ENCODE measurements at regions not wholly inside any gene's neighbourhood (a gene's known extent, or its start where the extent isn't known, plus 50 kb on each side); places are given as distances from the start of the nearest gene placed in this dataset.

DNA sequence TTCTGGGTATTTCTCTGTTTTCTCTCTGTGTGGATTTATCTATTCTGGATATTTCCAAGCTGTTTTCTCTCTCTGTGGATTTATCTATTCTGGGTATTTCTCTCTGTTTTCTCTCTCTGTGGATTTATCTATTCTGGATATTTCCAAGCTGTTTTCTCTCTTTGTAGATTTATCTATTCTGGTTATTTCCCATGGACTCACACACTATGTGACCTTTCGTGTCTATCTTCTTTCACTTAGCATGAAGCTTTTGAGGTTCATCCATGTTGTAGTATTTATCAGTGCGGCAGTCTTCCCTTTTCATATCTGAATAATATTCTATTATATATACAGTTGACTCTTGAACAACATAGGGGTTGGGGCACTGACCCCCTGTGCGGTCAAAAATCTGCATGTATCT, 435.0 kb upstream of the CNTNAP2 start:
- Mint-ChIP-seq H3K27ac (no peak overlapping the region), H3K4me3 (no peak overlapping the region), H3K27me3 (ENCODE audit: insufficient read depth) (no peaks in the 10 kb centered on the region), H3K9me3 (peaks cover 46% of the 10 kb centered on the region), H3K36me3 (ENCODE audit: low read depth) (no peaks in the 10 kb centered on the region; the same call in 1 of the 2 replicates), H3K4me1 (ENCODE audit: low read depth) (no peaks in the 10 kb centered on the region)
- TF ChIP-seq, protein P1, sequence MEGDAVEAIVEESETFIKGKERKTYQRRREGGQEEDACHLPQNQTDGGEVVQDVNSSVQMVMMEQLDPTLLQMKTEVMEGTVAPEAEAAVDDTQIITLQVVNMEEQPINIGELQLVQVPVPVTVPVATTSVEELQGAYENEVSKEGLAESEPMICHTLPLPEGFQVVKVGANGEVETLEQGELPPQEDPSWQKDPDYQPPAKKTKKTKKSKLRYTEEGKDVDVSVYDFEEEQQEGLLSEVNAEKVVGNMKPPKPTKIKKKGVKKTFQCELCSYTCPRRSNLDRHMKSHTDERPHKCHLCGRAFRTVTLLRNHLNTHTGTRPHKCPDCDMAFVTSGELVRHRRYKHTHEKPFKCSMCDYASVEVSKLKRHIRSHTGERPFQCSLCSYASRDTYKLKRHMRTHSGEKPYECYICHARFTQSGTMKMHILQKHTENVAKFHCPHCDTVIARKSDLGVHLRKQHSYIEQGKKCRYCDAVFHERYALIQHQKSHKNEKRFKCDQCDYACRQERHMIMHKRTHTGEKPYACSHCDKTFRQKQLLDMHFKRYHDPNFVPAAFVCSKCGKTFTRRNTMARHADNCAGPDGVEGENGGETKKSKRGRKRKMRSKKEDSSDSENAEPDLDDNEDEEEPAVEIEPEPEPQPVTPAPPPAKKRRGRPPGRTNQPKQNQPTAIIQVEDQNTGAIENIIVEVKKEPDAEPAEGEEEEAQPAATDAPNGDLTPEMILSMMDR (IDR thresholded peaks at IDR 0.05), result no peak
- DNase-seq, result no peak

DNA sequence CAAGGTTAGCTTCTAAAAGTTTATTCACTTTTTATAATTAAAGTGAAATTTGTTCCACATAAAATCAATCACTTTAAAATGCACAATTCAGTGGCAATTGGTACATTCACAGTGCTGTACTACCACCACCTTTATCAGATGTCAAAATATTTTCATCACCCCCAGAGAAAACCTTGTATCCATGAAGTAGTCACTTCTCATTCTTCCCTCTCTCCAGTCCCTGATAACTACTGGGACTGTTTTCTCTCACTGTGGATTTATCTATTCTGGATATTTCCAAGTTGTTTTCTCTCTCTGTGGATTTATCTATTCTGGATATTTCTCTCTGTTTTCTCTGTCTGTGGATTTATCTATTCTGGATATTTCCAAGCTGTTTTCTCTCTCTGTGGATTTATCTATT, 435.4 kb upstream of the CNTNAP2 start:
- no peaks in the 10 kb centered on the region for H3K4me1 Mint-ChIP-seq (ENCODE audit: low read depth)
- no peak overlapping the region for H3K4me3 Mint-ChIP-seq
- no peaks in the 10 kb centered on the region; the same call in 1 of the 2 replicates for H3K36me3 Mint-ChIP-seq (ENCODE audit: low read depth)
- H3K27ac Mint-ChIP-seq, result no peak overlapping the region
- no peak for DNase-seq
- TF ChIP-seq, protein P1 (IDR thresholded peaks at IDR 0.05), result no peak
- H3K27me3 Mint-ChIP-seq (ENCODE audit: insufficient read depth), result no peaks in the 10 kb centered on the region
- peaks cover 45% of the 10 kb centered on the region for H3K9me3 Mint-ChIP-seq

DNA sequence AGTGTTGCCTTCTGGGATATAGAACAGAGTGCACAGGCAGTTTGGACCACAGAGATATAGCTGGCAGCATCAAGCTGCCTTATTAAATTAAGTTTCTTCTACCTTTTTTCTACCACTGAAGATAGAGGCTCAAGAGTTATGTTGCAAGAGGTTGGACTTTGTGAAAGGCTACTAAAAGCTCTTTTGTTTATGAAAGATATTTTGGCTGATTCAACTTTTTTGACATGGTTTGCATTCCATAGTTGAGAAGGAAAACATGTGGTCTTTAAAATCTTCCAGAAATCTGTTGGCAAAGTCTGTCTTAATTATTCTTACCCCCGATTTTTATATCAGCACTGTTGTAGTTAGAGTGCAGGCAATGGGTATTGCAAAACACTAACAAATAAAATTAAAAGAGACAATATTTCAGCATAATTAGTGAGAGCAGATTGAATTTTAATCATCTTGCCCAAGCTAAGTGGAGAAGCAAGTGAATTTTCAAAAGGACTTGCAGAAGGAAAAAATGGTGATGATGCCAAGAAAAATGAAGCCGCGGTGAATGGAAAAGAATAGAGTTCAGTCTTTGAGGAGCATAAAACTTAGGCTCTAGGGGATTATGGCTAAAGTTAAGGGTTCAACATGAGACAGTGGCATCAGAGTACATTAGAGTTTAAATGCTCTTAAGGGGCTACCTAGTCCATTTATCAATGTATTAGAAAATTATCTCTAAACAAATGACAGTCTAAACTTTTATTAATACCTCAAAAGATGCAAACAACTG, 450.9 kb upstream of the CNTNAP2 start:
- TF ChIP-seq, protein P1 (IDR thresholded peaks at IDR 0.05), result no peak
- Mint-ChIP-seq H3K27ac (no peak overlapping the region), H3K36me3 (ENCODE audit: low read depth) (peaks cover 5% of the 10 kb centered on the region; the same call in 1 of the 2 replicates), H3K9me3 (peaks cover 68% of the 10 kb centered on the region), H3K27me3 (ENCODE audit: insufficient read depth) (no peaks in the 10 kb centered on the region), H3K4me1 (ENCODE audit: low read depth) (no peaks in the 10 kb centered on the region), H3K4me3 (no peak overlapping the region)
- no peak for DNase-seq

DNA sequence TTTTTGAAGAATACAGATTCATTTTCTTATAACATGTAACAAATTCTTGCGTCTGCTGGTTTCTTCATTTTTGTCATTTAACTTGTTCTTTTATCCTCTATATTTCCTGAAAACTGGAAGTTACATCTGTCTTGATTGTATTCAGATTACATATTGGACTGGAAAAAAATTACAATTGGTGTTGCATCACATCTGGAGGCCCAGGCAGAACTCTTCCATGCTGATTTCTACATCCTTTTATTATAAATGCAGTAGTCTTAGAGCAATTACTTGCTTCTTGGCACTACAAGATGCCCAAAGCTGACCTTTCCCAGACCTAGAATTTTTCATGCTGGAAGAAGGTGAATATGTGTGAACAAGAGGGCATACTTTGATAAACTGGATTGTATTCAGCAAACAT, 460.9 kb upstream of the CNTNAP2 start:
- TF ChIP-seq, protein P1 (IDR thresholded peaks at IDR 0.05), result no peak
- Mint-ChIP-seq H3K36me3 (ENCODE audit: low read depth) (0 out of 2 replicates have a peak, but pooled peaks cover 4% of the 10 kb centered on the region), H3K4me3 (no peak overlapping the region), H3K9me3 (peaks cover 20% of the 10 kb centered on the region; the same call in 1 of the 2 replicates), H3K4me1 (ENCODE audit: low read depth) (no peaks in the 10 kb centered on the region), H3K27ac (no peak overlapping the region), H3K27me3 (ENCODE audit: insufficient read depth) (no peaks in the 10 kb centered on the region)
- DNase-seq, result no peak

DNA sequence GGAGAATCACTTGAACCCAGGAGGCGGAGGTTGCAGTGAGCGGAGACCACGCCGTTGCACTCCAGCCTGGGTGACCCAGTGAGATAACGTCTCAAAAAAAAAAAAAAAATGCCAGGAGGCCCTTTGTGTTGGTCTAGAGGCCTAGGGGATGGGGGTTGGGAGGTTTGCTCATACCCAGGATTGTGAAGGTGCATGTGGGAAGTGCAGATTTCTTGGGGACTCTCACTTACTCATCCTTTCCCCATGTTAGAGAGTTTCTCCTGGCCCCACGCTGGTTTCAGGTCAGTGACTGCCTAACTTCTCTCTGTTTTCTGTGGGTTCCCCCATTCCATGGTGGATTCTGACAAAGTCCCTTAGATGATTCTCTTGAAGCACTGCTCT, 471.5 kb upstream of the CNTNAP2 start:
- Mint-ChIP-seq H3K36me3 (ENCODE audit: low read depth) (0 out of 2 replicates have a peak, but pooled peaks cover 2% of the 10 kb centered on the region), H3K9me3 (peaks cover 49% of the 10 kb centered on the region), H3K4me3 (no peak overlapping the region), H3K27me3 (ENCODE audit: insufficient read depth) (no peaks in the 10 kb centered on the region), H3K27ac (no peak overlapping the region), H3K4me1 (ENCODE audit: low read depth) (no peaks in the 10 kb centered on the region)
- no peak for DNase-seq
- TF ChIP-seq, protein P1 (IDR thresholded peaks at IDR 0.05), result no peak

All from HFFc6 (cell line).